Loucy (cell line): ENCODE measurements at regions not wholly inside any gene's neighbourhood (a gene's known extent, or its start where the extent isn't known, plus 50 kb on each side); places are given as distances from the start of the nearest gene placed in this dataset.

ENCODE experiments used
- CTCF ChIP-seq: fragments of 200-600 bp; sonication (generic); conservative IDR thresholded peaks from 2 replicates; pipeline ENCODE4 v1.5.1; 2014; ENCODE audit warnings: mild to moderate bottlenecking, antibody characterized with exemption, low read length
- EZH2phosphoT487 ChIP-seq: fragments of 200-600 bp; IDR thresholded peaks from 2 replicates; pipeline ENCODE4 v1.6.1; 2018; ENCODE audit warnings: antibody characterized with exemption, mild to moderate bottlenecking, moderate library complexity, borderline replicate concordance

- TF ChIP-seq CTCF (no peak), EZH2phosphoT487 (no peak)
Measured at GRCh38 chr18:39441648-39442047, 1876.0 kb upstream of the CELF4 start.
